GM10266 (cell line): ENCODE measurements at regions not wholly inside any gene's neighbourhood (a gene's known extent, or its start where the extent isn't known, plus 50 kb on each side); places are given as distances from the start of the nearest gene placed in this dataset.
"Not testable (repeated sequence)": the region's sequence is repeated elsewhere in the genome, so short reads cannot be mapped to it uniquely, and the experiment has no call there.

Source experiments
- DNase-seq: peaks from one replicate; pipeline ENCODE4 v3.0.0; 2012; ENCODE audit errors: extremely low spot score
- CTCF ChIP-seq: IDR thresholded peaks from 2 replicates; pipeline ENCODE4 v1.5.1; 2012; ENCODE audit warnings: mild to moderate bottlenecking, low read depth; ENCODE audit not compliant: control insufficient read depth, insufficient read depth; ENCODE audit errors: missing control alignments

GRCh38 chr5:17114715-17115599 is 102.5 kb upstream of the BASP1 start:
- no peak for DNase-seq
- TF ChIP-seq CTCF = no peak

GRCh38 chr5:17115855-17116254 is 101.6 kb upstream of the BASP1 start:
- DNase-seq = no peak
- TF ChIP-seq CTCF = no peak

- TF ChIP-seq CTCF = no peak
- DNase-seq = no peak
Observed at GRCh38 chr5:17118631-17119030, 98.8 kb upstream of the BASP1 start.

- DNase-seq = no peak
- TF ChIP-seq CTCF = no peak
Observed at GRCh38 chr5:17120209-17120608, 97.2 kb upstream of the BASP1 start.

- no peak for DNase-seq
- no peak for TF ChIP-seq CTCF
Observed at GRCh38 chr5:17121776-17122175, 95.7 kb upstream of the BASP1 start.

GRCh38 chr5:17123010-17123409 is 94.4 kb upstream of the BASP1 start:
- DNase-seq = no peak
- no peak for TF ChIP-seq CTCF

GRCh38 chr5:17123773-17124172 is 93.7 kb upstream of the BASP1 start:
- DNase-seq = not testable (repeated sequence)
